ENCODE measurements at regions not wholly inside any gene's neighbourhood (a gene's known extent, or its start where the extent isn't known, plus 50 kb on each side); places are given as distances from the start of the nearest gene placed in this dataset.

DNA sequence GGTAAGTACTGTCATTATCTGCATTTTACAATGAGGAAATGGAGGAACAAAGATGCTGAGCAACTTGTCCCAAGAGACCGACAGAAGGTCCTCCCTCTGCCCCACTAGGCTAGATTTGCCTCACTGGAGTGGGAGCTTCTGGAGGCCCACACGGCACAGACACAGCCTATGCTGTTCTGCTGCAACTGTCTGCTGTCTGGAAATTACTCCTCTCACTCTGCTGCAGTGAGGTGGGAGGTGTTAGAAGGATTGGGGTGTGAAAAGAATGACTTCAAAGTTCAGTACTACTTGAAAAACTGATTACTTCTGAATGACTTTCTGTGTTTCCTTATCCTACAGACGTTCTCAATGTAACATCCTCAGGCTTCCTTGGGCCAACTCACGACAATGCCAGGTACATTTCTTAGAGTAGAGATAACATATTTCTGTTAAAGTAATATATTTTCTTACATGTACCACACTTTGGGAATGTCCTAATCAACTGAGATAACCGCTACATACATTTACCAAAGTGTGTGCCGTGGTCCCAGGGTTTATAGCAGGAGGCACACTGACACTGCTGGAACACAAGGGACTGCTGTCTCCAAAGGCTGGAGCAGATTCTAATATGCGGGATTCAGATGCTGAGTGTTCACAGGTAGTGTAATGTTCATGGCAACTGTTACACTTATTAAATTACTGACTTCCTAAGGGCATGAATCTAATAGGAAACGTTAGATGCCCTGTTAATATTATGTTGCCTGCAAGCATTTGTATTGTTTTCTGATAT is 53.5 kb upstream of the WASF3 start:
- ChIA-PET CTCF (interaction anchor here (0.6 to 1.6 kb wide), 3 partner anchors 7 to 617 kb away, joined by 3 to 6 read pairs (median 4); no protein-coding TSS in a partner anchor), POLR2A (no interaction called here)
- H3K27ac Mint-ChIP-seq (ENCODE audit: low read depth, unreplicated experiment): no peak overlapping the region
- no peak for DNase-seq (ENCODE audit: unreplicated experiment)
- intact Hi-C loops (cut with micrococcal nuclease): no loop called here
- TF ChIP-seq, protein P1, sequence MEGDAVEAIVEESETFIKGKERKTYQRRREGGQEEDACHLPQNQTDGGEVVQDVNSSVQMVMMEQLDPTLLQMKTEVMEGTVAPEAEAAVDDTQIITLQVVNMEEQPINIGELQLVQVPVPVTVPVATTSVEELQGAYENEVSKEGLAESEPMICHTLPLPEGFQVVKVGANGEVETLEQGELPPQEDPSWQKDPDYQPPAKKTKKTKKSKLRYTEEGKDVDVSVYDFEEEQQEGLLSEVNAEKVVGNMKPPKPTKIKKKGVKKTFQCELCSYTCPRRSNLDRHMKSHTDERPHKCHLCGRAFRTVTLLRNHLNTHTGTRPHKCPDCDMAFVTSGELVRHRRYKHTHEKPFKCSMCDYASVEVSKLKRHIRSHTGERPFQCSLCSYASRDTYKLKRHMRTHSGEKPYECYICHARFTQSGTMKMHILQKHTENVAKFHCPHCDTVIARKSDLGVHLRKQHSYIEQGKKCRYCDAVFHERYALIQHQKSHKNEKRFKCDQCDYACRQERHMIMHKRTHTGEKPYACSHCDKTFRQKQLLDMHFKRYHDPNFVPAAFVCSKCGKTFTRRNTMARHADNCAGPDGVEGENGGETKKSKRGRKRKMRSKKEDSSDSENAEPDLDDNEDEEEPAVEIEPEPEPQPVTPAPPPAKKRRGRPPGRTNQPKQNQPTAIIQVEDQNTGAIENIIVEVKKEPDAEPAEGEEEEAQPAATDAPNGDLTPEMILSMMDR (IDR thresholded peaks at IDR 0.05; ENCODE audit: unreplicated experiment): no peak
- H3K4me1 Mint-ChIP-seq (ENCODE audit: insufficient read depth, unreplicated experiment): peaks cover 6% of the 10 kb centered on the region
- H3K4me3 Mint-ChIP-seq (ENCODE audit: unreplicated experiment): no peak overlapping the region
- H3K27me3 Mint-ChIP-seq (ENCODE audit: insufficient read depth, unreplicated experiment): no peaks in the 10 kb centered on the region
- no peaks in the 10 kb centered on the region for H3K36me3 Mint-ChIP-seq (ENCODE audit: insufficient read depth, unreplicated experiment)
- BruUV-seq (replicated peaks): no TSS peak
- no peaks in the 10 kb centered on the region for H3K9me3 Mint-ChIP-seq (ENCODE audit: unreplicated experiment)
